Esophagus squamous epithelium (tissue), 4 donors: ENCODE measurements at regions not wholly inside any gene's neighbourhood (a gene's known extent, or its start where the extent isn't known, plus 50 kb on each side); places are given as distances from the start of the nearest gene placed in this dataset.

Experiments used
- POLR2A ChIP-seq, 4 donors: fragments of 450-650 bp; IDR thresholded peaks; one replicate each; pipeline ENCODE4 v1.6.1; 2017; ENCODE audit warnings: antibody characterized with exemption in 4 of 4, mild to moderate bottlenecking in 4 of 4, moderate library complexity in 3 of 4
- TF ChIP-seq, protein P1 (sequence below), 6 experiments: fragments of 450-650 bp in 4 of 6; fragments of 200-600 bp in 2 of 6; sonication (generic) in 2 of 6; IDR thresholded peaks; one replicate each; pipeline ENCODE4 v1.5.1; 2016 to 2019; ENCODE audit warnings: antibody characterized with exemption in 6 of 6, mild to moderate bottlenecking in 4 of 6, moderate library complexity in 4 of 6

- no peak for TF ChIP-seq POLR2A (IDR thresholded peaks at IDR 0.05)
- TF ChIP-seq, protein P1, sequence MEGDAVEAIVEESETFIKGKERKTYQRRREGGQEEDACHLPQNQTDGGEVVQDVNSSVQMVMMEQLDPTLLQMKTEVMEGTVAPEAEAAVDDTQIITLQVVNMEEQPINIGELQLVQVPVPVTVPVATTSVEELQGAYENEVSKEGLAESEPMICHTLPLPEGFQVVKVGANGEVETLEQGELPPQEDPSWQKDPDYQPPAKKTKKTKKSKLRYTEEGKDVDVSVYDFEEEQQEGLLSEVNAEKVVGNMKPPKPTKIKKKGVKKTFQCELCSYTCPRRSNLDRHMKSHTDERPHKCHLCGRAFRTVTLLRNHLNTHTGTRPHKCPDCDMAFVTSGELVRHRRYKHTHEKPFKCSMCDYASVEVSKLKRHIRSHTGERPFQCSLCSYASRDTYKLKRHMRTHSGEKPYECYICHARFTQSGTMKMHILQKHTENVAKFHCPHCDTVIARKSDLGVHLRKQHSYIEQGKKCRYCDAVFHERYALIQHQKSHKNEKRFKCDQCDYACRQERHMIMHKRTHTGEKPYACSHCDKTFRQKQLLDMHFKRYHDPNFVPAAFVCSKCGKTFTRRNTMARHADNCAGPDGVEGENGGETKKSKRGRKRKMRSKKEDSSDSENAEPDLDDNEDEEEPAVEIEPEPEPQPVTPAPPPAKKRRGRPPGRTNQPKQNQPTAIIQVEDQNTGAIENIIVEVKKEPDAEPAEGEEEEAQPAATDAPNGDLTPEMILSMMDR (IDR thresholded peaks at IDR 0.05): no peak
These were observed 983.1 kb downstream of the TLE4 start for GRCh38 chr9:80554856-80555255.
